Mucosa of stomach (tissue), 1 donor: ENCODE measurements at regions not wholly inside any gene's neighbourhood (a gene's known extent, or its start where the extent isn't known, plus 50 kb on each side); places are given as distances from the start of the nearest gene placed in this dataset.

Source experiments
- H3K27me3 ChIP-seq: one replicate; pipeline ENCODE4 v1.7.0; 2013; ENCODE audit warnings: mild to moderate bottlenecking, low read length; ENCODE audit not compliant: control insufficient read depth, insufficient read depth
- H3K36me3 ChIP-seq: one replicate; pipeline ENCODE4 v1.7.0; 2013; ENCODE audit warnings: low read length; ENCODE audit not compliant: control insufficient read depth, insufficient read depth
- H3K4me1 ChIP-seq: one replicate; pipeline ENCODE4 v1.7.0; 2013; ENCODE audit warnings: mild to moderate bottlenecking, low read length; ENCODE audit not compliant: control insufficient read depth, insufficient read depth
- H3K4me3 ChIP-seq: one replicate; pipeline ENCODE4 v1.7.0; 2013; ENCODE audit warnings: low read length
- H3K9ac ChIP-seq: one replicate; pipeline ENCODE4 v1.7.0; 2013; ENCODE audit warnings: mild to moderate bottlenecking, low read length, moderate library complexity
- H3K9me3 ChIP-seq: one replicate; pipeline ENCODE4 v1.7.0; 2013; ENCODE audit warnings: mild to moderate bottlenecking, low read length, moderate library complexity; ENCODE audit not compliant: control insufficient read depth
- donor health status: Pancreatic carcinoma.

DNA sequence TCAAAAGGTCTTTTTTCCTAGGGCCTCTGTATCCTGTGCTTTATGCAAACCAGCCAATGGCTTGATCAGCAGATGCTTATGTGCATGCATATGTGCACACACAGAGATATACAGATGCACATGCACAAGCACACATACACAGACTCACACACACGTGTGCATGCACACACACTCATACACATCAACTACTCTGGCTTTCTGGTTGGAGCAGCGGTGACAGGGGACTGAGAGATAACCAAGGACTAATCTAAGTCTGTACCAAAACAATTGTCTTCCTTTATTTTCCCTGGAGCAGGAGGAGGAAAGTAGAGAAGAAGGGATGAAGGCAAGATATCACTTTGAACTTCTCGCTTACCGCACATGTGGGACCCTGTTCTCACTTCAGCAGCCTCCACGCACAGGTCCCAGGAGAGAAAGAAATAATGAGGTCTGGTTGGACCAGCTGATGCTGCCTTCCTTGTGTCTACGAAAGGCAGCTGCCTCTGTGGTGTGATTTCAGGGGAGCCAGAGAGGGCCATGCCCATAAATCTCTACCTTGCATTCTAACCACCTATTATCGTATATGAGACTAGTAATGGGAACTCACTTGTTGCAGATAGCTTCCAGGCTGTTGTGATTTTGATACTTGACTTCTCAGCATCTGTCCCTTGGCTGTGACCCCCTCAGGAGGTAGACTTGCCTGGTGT, 338.0 kb downstream of the EN1 start:
- Histone ChIP-seq H3K9me3 (no peaks in the 10 kb centered on the region), H3K4me1 (no peaks in the 10 kb centered on the region), H3K36me3 (no peaks in the 10 kb centered on the region), H3K4me3 (no peak overlapping the region), H3K27me3 (no peaks in the 10 kb centered on the region), H3K9ac (no peak overlapping the region)

DNA sequence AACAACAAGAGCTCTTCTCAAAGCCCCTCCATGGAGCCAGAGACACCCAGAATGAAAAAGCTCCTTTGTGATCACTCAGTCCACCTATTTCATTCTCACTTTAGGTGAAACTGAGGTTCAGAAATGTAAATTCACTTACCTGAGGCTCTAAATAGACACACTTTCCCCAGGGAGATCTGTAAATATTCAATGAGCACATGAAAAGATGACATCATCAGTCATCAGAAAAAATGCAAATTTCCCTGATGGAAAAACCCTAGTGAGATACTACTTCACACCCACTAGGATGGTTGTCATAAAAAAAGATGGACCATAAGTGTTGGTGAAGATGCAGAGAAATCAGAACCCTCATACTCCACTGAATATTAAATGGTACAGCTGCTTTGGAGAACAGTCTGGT, 339.2 kb downstream of the EN1 start:
- no peak overlapping the region for H3K4me3 ChIP-seq
- H3K27me3 ChIP-seq = no peaks in the 10 kb centered on the region
- no peaks in the 10 kb centered on the region for H3K9me3 ChIP-seq
- no peaks in the 10 kb centered on the region for H3K4me1 ChIP-seq
- H3K36me3 ChIP-seq = no peaks in the 10 kb centered on the region
- H3K9ac ChIP-seq = no peak overlapping the region

- no peaks in the 10 kb centered on the region for H3K4me1 ChIP-seq
- no peak overlapping the region for H3K9ac ChIP-seq
- H3K36me3 ChIP-seq = no peaks in the 10 kb centered on the region
- no peaks in the 10 kb centered on the region for H3K27me3 ChIP-seq
- no peak overlapping the region for H3K4me3 ChIP-seq
- no peaks in the 10 kb centered on the region for H3K9me3 ChIP-seq
Measured at GRCh38 chr2:118505436-118505835, 342.0 kb downstream of the EN1 start.

DNA sequence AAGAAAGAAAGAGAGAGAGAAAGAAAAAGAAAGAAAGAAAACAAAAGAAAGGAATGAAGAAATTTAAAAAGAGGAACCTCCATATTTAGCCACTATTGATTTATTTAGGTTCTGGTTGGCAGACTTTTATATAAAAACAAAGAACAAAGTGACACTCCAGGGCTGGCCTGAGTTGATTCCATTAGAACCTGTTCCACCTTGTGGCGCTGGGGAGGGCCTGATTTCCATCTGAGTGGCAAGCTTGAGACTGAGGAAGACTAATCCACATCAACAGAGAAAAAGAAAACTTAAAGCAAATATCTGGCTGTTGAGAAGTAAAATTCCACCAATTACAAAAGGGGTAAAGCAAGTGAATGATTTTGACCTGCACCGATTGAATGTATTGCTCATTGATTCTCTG, 345.3 kb downstream of the EN1 start:
- no peaks in the 10 kb centered on the region for H3K9me3 ChIP-seq
- H3K4me1 ChIP-seq = no peaks in the 10 kb centered on the region
- no peaks in the 10 kb centered on the region for H3K27me3 ChIP-seq
- no peak overlapping the region for H3K4me3 ChIP-seq
- no peak overlapping the region for H3K9ac ChIP-seq
- H3K36me3 ChIP-seq = no peaks in the 10 kb centered on the region

DNA sequence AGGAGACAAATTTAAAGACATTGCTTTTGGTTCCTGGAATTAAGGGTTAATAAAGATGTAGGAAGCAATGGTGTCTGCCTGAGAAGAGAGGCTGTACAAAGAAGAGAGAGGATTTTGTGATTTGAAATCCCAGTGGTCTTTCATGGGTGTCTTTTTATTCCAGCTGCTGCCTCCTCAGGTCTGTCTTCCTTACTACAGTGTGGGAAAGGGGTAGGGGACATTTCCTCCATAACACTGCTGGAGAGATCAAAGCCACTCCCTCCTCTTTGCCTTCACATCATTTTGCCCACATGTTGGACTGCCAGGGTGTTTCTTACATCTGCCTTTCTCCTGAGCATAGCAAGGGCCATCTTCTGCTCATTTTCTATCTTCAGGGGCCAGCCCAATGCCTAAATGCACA, 348.5 kb downstream of the EN1 start:
- H3K27me3 ChIP-seq = no peaks in the 10 kb centered on the region
- no peaks in the 10 kb centered on the region for H3K4me1 ChIP-seq
- no peak overlapping the region for H3K9ac ChIP-seq
- H3K9me3 ChIP-seq = no peaks in the 10 kb centered on the region
- H3K4me3 ChIP-seq = no peak overlapping the region
- H3K36me3 ChIP-seq = no peaks in the 10 kb centered on the region

DNA sequence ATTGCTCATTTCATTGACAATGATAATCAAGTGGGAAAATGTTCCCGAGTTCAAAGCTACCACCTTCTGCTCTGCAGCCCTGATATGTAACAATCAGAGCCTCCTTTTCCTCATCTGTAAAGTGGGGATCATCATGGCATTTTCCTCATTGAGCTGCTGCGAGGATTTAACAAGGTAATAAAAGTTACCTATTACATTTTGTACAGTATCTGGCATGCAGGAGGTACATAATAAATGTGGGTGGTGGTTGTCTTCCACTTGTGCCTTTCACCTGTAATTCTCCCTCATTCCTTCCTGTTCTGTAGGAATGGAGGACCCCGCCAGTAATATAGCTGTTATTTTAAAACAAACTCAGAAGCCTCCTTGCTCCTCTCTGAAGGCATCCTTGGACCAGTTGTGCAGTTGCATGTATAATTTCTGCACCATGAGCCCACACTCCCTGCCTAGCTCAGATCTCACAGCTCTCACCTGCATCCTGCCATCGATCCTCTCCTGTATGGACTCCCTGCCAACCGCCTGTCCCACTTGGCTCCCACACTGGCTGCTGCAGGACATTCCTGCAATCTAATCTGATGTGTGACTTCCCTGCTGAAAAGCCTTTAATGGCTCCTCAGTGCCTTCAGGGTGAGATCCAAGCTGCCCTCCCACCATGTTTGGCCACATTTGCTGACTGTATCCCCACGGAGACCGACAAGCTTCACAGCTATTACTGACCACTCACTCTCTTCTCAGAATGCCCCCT, 350.4 kb downstream of the EN1 start:
- no peaks in the 10 kb centered on the region for H3K36me3 ChIP-seq
- H3K4me1 ChIP-seq = no peaks in the 10 kb centered on the region
- H3K9me3 ChIP-seq = no peaks in the 10 kb centered on the region
- no peak overlapping the region for H3K9ac ChIP-seq
- H3K27me3 ChIP-seq = no peaks in the 10 kb centered on the region
- H3K4me3 ChIP-seq = no peak overlapping the region

DNA sequence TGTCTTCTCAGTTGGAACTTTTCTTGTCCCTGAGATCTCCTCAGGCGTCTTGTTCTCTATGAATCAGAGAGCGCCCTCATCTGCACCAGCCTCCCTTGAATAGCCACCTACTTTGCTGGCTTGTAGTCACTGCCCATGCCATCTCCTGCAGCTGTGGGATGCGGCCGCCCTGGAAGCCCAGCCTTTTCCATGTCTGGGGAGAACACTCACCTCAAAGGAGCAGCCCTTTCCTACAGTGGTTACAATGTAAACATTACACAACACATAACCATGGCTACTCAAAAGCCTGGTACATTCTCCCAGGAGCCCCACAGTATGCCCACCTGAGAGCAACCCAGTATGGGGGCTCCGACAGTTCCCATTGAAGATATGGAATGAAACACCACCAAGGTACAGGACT, 351.0 kb downstream of the EN1 start:
- no peaks in the 10 kb centered on the region for H3K4me1 ChIP-seq
- no peaks in the 10 kb centered on the region for H3K9me3 ChIP-seq
- no peaks in the 10 kb centered on the region for H3K27me3 ChIP-seq
- no peaks in the 10 kb centered on the region for H3K36me3 ChIP-seq
- no peak overlapping the region for H3K9ac ChIP-seq
- no peak overlapping the region for H3K4me3 ChIP-seq

- H3K4me1 ChIP-seq = no peaks in the 10 kb centered on the region
- no peaks in the 10 kb centered on the region for H3K36me3 ChIP-seq
- no peak overlapping the region for H3K4me3 ChIP-seq
- no peaks in the 10 kb centered on the region for H3K27me3 ChIP-seq
- H3K9ac ChIP-seq = no peak overlapping the region
- no peaks in the 10 kb centered on the region for H3K9me3 ChIP-seq
Measured at GRCh38 chr2:118495290-118495689, 352.2 kb downstream of the EN1 start.

GRCh38 chr2:118493213-118493612, 354.2 kb downstream of the EN1 start:
- no peaks in the 10 kb centered on the region for H3K4me1 ChIP-seq
- no peaks in the 10 kb centered on the region for H3K27me3 ChIP-seq
- H3K9ac ChIP-seq = no peak overlapping the region
- H3K4me3 ChIP-seq = no peak overlapping the region
- no peaks in the 10 kb centered on the region for H3K36me3 ChIP-seq
- no peaks in the 10 kb centered on the region for H3K9me3 ChIP-seq

DNA sequence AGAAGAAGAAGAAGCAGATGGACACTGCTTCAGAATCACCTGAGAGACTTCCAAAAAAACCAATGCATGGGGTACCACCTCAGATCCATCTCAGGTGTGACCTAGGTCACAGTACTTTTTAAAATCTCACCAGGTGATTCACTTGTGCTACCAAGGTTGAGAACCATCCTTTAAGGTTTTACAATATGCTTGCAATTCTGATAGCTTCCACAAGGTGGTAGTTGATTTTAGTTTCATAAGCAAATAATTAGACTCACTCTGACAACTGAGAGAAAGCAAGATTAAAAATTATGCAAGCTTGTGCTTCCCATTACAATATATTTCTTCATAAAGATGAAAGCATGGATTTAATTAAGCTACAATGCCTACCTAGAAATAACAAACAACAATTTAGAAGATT, 355.1 kb downstream of the EN1 start:
- no peak overlapping the region for H3K4me3 ChIP-seq
- H3K4me1 ChIP-seq = no peaks in the 10 kb centered on the region
- no peaks in the 10 kb centered on the region for H3K9me3 ChIP-seq
- no peak overlapping the region for H3K9ac ChIP-seq
- H3K36me3 ChIP-seq = no peaks in the 10 kb centered on the region
- H3K27me3 ChIP-seq = no peaks in the 10 kb centered on the region

DNA sequence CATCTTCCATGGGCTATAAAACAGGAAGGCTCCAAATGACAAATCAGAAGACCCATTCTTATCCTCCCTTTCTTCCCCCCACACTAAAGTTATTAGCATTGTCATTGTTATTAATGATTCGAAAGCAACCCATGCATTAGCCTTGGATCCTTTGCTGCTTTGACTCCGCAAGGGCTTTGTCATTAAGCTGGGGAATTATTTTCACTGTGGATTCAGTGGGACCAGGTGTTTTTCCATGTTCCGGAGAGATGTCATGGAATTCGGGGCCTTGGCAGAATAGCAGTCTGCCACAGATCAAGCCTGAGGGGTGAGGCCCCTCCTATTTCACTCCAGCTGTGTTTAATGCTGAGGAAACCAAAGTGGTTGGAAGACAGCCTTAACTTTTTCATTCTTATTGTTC, 357.1 kb downstream of the EN1 start:
- Histone ChIP-seq H3K36me3 (no peaks in the 10 kb centered on the region), H3K4me1 (no peaks in the 10 kb centered on the region), H3K4me3 (no peak overlapping the region), H3K27me3 (no peaks in the 10 kb centered on the region), H3K9me3 (no peaks in the 10 kb centered on the region), H3K9ac (no peak overlapping the region)

GRCh38 chr2:118489712-118490299, 357.6 kb downstream of the EN1 start:
- no peaks in the 10 kb centered on the region for H3K27me3 ChIP-seq
- no peaks in the 10 kb centered on the region for H3K4me1 ChIP-seq
- no peak overlapping the region for H3K9ac ChIP-seq
- no peaks in the 10 kb centered on the region for H3K36me3 ChIP-seq
- no peaks in the 10 kb centered on the region for H3K9me3 ChIP-seq
- no peak overlapping the region for H3K4me3 ChIP-seq
